ENCODE measurements at regions not wholly inside any gene's neighbourhood (a gene's known extent, or its start where the extent isn't known, plus 50 kb on each side); places are given as distances from the start of the nearest gene placed in this dataset.
A peak's percentile ranks its signal among the peaks of the same experiment; 100 is the strongest.
"Not testable (repeated sequence)": the region's sequence is repeated elsewhere in the genome, so short reads cannot be mapped to it uniquely, and the experiment has no call there.

DNA sequence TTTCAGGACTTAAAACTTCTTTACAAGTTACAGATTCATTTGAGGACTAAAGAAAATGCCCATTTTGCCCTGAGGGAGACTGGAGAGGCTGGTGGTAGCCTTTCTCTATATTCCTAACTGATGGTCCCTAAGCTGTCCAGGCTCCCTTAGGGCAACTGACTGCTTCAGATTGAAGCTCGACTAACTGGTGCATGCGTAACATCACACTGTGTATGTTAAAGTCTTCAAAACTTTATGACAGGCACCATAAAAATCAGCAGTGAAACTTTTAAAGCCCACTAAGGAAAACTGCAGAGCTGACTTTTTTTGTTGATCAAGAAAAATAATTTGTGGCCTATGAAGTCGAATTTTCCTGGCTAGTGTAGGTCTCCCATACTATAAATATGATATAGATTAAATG, 233.0 kb upstream of the RPS23 start:
- no peak for DNase-seq (ENCODE audit: extremely low read depth in 1 of 11, low read depth in 9 of 11, low spot score in 4 of 11)

DNA sequence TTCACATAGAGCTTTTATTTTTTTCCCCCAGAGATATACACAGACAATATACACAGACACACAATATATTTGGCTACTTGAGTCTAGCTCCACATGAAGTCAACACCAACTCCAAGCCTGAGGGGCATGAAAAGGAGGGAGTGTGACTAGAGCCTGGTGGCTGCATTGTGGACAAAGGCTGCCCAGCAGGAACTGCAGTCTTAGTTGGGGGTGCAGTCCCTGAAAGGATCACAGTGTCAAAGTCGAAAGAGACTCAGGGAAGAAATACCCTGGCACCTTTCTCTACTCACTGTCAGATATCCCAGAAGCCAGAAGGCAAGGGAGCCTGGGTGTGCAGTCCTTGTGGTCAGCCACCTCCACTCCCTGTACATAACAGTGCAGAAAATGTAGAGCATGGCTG, 231.6 kb upstream of the RPS23 start:
- DNase-seq (ENCODE audit: extremely low read depth in 1 of 11, low read depth in 9 of 11, low spot score in 4 of 11) = no peak

- DNase-seq (ENCODE audit: extremely low read depth in 1 of 11, low read depth in 9 of 11, low spot score in 4 of 11) = not testable (repeated sequence)
Observed at GRCh38 chr5:82506390-82506789, 228.2 kb upstream of the RPS23 start.

DNA sequence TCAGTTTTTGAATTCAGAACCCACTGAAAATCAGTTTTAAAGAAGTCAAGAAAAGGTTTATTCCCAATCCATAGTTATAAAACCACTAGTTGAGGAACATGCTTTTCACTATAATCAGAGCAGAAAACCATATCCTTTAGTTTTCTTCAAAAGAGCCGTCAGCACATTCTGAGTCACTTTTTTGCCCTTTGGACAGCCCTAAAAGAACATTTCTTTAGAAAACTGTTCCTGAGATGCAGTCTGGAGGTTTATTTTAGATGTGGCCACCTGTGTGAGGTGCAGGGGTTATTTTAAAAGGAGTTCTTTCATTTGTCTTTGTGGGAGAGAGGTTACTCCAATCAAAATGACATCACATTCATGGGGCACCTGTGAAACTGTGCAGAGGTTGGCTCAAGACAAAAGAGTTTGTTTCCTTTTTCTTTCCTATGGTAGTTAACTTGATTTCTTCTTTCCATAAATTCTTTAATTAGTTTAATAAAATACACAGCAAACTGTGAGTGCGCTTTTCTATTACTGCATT, 221.6 kb upstream of the RPS23 start:
- no peak for DNase-seq (ENCODE audit: extremely low read depth in 1 of 11, low read depth in 9 of 11, low spot score in 4 of 11)

GRCh38 chr5:82497242-82497641, 219.1 kb upstream of the RPS23 start:
- DNase-seq (ENCODE audit: extremely low read depth in 1 of 11, low read depth in 9 of 11, low spot score in 4 of 11) = no peak

GRCh38 chr5:82494942-82495341, 216.8 kb upstream of the RPS23 start:
- DNase-seq (ENCODE audit: extremely low read depth in 1 of 11, low read depth in 9 of 11, low spot score in 4 of 11) = no peak

GRCh38 chr5:82493221-82493620, 215.1 kb upstream of the RPS23 start:
- DNase-seq (ENCODE audit: extremely low read depth in 1 of 11, low read depth in 9 of 11, low spot score in 4 of 11) = no peak

GRCh38 chr5:82491397-82491796, 213.2 kb upstream of the RPS23 start:
- no peak for DNase-seq (ENCODE audit: extremely low read depth in 1 of 11, low read depth in 9 of 11, low spot score in 4 of 11)

- no peak for DNase-seq (ENCODE audit: extremely low read depth in 1 of 11, low read depth in 9 of 11, low spot score in 4 of 11)
Observed at GRCh38 chr5:82489683-82490082, 211.5 kb upstream of the RPS23 start.

GRCh38 chr5:82487131-82487530, 209.0 kb upstream of the RPS23 start:
- DNase-seq (ENCODE audit: extremely low read depth in 1 of 11, low read depth in 9 of 11, low spot score in 4 of 11) = no peak

DNA sequence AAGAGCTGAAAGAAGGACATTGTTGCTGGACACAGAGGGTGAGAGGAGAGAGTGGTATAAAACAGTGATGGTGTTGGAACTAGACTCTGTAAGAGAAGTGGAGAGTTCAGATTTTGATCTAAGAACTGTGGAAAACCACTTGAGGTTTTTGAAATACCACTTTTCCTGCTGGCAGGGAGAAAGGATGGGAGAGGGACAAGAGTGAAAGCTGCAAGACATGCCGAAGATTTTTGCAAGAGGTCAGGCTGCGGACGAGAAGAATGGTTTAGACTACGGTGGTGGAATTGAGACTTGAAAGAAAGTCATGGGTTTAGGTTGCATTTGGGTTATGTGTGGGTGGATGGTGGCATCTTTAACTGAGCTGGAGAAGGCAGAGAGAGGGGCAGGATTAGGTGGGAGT, 202.2 kb upstream of the RPS23 start:
- DNase-seq (ENCODE audit: extremely low read depth in 1 of 11, low read depth in 9 of 11, low spot score in 4 of 11) = no peak

GRCh38 chr5:82476155-82476554, 198.0 kb upstream of the RPS23 start:
- no peak for DNase-seq (ENCODE audit: extremely low read depth in 1 of 11, low read depth in 9 of 11, low spot score in 4 of 11)

DNA sequence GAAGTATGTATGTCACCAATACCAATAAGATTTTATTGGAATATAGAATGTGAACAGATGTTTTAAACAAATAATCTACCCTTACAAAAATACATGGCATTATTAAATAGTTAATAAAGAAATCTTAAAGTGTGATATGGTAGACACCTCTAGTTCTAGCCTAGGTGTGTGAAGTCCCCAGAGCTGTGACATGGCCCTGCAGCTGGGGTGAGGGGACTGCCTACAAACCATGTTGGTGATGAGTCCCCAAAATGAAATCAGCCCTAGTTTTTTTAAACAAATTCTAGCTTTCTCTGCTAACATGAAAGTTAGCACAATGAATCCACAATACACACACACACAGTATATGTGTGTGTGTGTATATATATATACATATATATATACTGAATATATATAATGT, 195.1 kb upstream of the RPS23 start:
- no peak for DNase-seq (ENCODE audit: extremely low read depth in 1 of 11, low read depth in 9 of 11, low spot score in 4 of 11)

DNA sequence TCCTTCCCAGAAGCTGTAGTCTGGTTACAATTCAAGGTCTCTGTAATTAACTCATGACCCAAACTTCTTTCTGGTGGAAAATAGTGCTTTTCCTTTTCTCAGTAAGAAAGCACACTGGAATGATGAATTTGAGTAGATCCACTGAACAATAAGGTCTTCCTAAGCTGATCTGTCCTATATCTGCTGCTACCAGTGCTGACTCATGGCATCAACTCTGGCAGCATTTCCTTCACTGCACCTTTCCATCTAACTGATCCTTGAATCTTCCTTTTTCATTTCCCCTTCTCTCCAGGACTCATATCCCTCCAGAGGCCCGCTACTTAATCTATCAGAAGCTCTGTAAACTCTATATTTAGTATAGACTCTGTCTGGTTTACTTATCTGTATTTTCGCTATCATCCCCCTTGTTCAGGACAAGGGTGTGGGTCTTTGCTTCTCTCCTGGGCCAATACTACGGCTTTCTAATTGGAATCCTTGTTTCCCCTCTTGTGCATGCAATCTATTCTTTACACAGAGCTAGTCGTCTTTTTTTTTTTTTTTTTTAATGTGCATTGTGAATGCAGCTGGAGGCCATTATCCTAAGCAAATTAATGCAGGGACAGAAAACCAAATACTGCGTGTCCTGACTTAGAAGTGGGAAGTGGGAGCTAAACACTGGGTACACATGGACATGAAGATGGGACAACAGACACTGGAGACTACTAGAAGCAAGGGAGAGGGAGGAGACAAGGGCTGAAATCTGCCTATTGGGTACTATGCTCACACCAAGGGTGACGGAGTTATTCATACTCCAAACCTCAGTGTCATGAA, 192.2 kb upstream of the RPS23 start:
- DNase-seq (ENCODE audit: extremely low read depth in 1 of 11, low read depth in 9 of 11, low spot score in 4 of 11) = no peak

GRCh38 chr5:82466986-82467561, 188.9 kb upstream of the RPS23 start:
- DNase-seq (ENCODE audit: extremely low read depth in 1 of 11, low read depth in 9 of 11, low spot score in 4 of 11) = peak in 10 of 11 donors; percentile 13 to 39 (median 26)

GRCh38 chr5:82465235-82465634, 187.1 kb upstream of the RPS23 start:
- no peak for DNase-seq (ENCODE audit: extremely low read depth in 1 of 11, low read depth in 9 of 11, low spot score in 4 of 11)

DNA sequence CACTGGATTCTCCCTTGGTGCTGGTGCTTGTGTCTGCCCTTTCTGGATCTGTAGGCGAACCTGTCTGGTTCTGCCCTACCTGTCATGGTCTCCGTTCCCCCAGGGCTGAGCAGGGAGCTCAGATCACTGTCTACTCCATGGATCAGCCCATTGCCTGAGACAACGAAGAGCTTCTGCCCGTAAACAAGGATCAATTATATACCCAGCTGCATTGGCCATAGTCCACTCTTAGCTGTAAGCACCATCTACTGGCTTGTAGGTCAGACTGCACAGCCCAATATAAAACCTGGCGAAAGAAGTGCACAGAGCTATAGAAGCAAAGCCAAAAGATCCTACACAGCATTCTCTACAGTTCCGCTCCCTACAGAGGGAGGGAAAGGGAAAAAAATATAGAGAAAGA, 181.5 kb upstream of the RPS23 start:
- DNase-seq (ENCODE audit: extremely low read depth in 1 of 11, low read depth in 9 of 11, low spot score in 4 of 11) = no peak

- not testable (repeated sequence) for DNase-seq (ENCODE audit: extremely low read depth in 1 of 11, low read depth in 9 of 11, low spot score in 4 of 11)
Observed at GRCh38 chr5:82455317-82455716, 177.2 kb upstream of the RPS23 start.

DNA sequence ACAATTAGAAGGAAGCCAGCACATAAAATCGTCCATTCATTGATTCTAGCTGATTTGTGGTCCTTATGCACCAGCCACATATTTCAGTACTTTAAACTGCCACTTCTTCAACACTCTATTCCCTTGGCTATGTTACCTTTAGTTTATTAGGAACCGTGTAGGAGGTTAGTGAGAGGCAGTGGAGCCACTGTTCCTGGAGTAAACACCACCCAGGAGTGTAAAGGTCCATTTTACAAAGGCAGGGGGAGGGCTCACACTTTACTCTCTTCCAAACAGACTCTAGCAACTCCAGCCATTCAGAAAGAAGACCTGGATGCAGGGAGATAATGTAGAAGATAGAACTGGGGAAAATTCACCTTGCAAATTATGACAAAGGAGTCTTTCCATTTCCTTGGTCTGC, 170.2 kb upstream of the RPS23 start:
- no peak for DNase-seq (ENCODE audit: extremely low read depth in 1 of 11, low read depth in 9 of 11, low spot score in 4 of 11)

DNA sequence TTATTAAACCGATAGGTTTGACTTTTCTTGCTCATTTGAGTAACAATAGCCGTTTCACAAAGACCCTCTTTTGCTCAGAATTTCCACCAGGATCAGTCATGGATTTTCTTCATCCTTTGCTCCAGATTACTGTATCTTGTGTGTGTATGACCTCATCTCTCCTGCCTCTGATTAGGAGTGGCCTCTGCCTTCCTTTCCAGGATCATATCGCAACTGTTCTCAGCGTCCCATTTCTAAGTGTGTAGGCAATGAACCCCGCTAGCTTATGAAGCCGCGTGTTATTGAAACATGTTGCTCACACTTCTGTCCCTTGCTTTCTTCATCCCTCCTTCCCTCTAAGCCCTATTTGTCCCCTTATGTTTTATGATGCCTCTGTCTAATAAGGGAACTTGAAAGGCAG, 169.8 kb upstream of the RPS23 start:
- no peak for DNase-seq (ENCODE audit: extremely low read depth in 1 of 11, low read depth in 9 of 11, low spot score in 4 of 11)

DNA sequence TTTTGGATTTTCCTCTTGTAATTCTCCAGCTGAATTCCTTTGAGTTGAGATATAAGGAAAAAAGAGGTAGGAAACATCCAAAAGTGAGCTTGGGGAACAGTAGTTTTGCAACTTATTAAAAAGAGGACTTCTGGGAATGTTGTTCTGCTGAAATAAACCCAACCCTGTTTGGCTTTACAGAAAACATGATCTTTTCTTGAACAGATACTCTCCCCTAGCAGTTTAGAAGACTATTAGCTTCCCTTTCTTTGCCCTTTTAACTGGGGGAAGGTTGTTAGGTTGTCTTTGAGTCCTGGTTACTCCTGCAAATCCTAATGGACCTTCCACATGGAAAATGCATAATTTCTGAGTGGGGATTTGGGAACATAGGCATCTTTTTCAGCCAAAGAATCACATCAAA, 168.7 kb upstream of the RPS23 start:
- DNase-seq (ENCODE audit: extremely low read depth in 1 of 11, low read depth in 9 of 11, low spot score in 4 of 11) = no peak
